ENCODE measurements at regions not wholly inside any gene's neighbourhood (a gene's known extent, or its start where the extent isn't known, plus 50 kb on each side); places are given as distances from the start of the nearest gene placed in this dataset.

DNA sequence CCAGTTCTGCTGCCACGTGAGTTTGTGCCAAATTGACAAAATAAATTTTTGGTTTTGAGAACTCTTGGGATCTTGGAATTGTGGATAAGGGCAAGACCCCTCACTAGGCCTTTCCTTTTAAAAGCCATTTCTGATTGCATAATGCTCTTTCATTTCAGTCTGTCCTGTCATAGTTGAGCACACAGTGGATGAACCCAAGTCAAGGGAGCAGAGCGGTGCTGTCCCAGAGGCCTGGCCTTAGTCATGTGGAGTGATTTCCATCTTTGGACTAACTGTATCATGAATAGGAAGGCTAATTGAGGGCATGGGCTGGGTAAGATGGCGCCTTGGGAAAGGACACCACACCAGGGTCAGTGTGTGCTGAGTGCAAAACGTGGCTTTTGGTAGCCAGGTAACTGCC lies 304.0 kb downstream of the UACA start:
- TF ChIP-seq, protein P1, sequence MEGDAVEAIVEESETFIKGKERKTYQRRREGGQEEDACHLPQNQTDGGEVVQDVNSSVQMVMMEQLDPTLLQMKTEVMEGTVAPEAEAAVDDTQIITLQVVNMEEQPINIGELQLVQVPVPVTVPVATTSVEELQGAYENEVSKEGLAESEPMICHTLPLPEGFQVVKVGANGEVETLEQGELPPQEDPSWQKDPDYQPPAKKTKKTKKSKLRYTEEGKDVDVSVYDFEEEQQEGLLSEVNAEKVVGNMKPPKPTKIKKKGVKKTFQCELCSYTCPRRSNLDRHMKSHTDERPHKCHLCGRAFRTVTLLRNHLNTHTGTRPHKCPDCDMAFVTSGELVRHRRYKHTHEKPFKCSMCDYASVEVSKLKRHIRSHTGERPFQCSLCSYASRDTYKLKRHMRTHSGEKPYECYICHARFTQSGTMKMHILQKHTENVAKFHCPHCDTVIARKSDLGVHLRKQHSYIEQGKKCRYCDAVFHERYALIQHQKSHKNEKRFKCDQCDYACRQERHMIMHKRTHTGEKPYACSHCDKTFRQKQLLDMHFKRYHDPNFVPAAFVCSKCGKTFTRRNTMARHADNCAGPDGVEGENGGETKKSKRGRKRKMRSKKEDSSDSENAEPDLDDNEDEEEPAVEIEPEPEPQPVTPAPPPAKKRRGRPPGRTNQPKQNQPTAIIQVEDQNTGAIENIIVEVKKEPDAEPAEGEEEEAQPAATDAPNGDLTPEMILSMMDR (IDR thresholded peaks at IDR 0.05) = no peak
- TF ChIP-seq EZH2 (IDR thresholded peaks at IDR 0.05) (no peak), EZH2phosphoT487 (IDR thresholded peaks at IDR 0.05) (no peak)
